Left lung (tissue), 4 donors: ENCODE measurements at regions not wholly inside any gene's neighbourhood (a gene's known extent, or its start where the extent isn't known, plus 50 kb on each side); places are given as distances from the start of the nearest gene placed in this dataset.

Experiments used
- ATAC-seq: fragments of 200-7000 bp; cut with Tn5 transposase; one replicate; pipeline ENCODE4 v1.9.1; 2020; ENCODE audit warnings: moderate library complexity
- DNase-seq, 4 donors: peaks; one replicate each; pipeline ENCODE4 v3.0.0-alpha.2; 2013 to 2020
- H3K27ac ChIP-seq, 2 donors: fragments of 200-600 bp; sonication (generic) in 1 of 2; one replicate each; pipeline versions ENCODE4 v1.5.0 to v1.8.0; 2020 to 2021
- H3K27me3 ChIP-seq, 2 donors: fragments of 200-600 bp; sonication (generic) in 1 of 2; one replicate each; pipeline versions ENCODE4 v1.5.0 to v1.8.0; 2020 to 2021
- H3K36me3 ChIP-seq, 2 donors: fragments of 200-600 bp; sonication (generic) in 1 of 2; one replicate each; pipeline versions ENCODE4 v1.5.0 to v1.8.0; 2020 to 2021
- H3K4me1 ChIP-seq, 2 donors: fragments of 200-600 bp; one replicate each; pipeline ENCODE4 v1.8.0; 2021
- H3K4me3 ChIP-seq, 2 donors: fragments of 200-600 bp; sonication (generic) in 1 of 2; one replicate each; pipeline versions ENCODE4 v1.5.0 to v1.8.0; 2020 to 2021; ENCODE audit warnings: mild to moderate bottlenecking in 1 of 2
- H3K9me3 ChIP-seq, 2 donors: fragments of 200-600 bp; sonication (generic) in 1 of 2; one replicate each; pipeline versions ENCODE4 v1.5.0 to v1.8.0; 2020 to 2021
- intact Hi-C, 2 donors: fragments of 100-400 bp; cut with DNase I; formaldehyde crosslinking; loops; one replicate each; pipeline versions ENCODE4 v1.11.2 to v1.14.2; 2022
- TF ChIP-seq, protein P1 (sequence below), 2 donors: fragments of 200-600 bp; sonication (generic) in 1 of 2; IDR thresholded peaks; one replicate each; pipeline versions ENCODE4 v1.5.0 to v1.8.0; 2021; ENCODE audit warnings: antibody characterized with exemption in 2 of 2
- donor health status: DM: no; HTN: yes; CAD: no.
- donor health status: DM: no; HTN: no; CAD: no.

- no peaks in the 10 kb centered on the region for H3K9me3 ChIP-seq
- no peak overlapping the region for H3K27ac ChIP-seq
- DNase-seq (no peak), ATAC-seq (no peak)
- TF ChIP-seq, protein P1, sequence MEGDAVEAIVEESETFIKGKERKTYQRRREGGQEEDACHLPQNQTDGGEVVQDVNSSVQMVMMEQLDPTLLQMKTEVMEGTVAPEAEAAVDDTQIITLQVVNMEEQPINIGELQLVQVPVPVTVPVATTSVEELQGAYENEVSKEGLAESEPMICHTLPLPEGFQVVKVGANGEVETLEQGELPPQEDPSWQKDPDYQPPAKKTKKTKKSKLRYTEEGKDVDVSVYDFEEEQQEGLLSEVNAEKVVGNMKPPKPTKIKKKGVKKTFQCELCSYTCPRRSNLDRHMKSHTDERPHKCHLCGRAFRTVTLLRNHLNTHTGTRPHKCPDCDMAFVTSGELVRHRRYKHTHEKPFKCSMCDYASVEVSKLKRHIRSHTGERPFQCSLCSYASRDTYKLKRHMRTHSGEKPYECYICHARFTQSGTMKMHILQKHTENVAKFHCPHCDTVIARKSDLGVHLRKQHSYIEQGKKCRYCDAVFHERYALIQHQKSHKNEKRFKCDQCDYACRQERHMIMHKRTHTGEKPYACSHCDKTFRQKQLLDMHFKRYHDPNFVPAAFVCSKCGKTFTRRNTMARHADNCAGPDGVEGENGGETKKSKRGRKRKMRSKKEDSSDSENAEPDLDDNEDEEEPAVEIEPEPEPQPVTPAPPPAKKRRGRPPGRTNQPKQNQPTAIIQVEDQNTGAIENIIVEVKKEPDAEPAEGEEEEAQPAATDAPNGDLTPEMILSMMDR (IDR thresholded peaks at IDR 0.05), result no peak
- H3K27me3 ChIP-seq, result peaks cover 0 to under 1% of the 10 kb centered on the region in 2 donors
- H3K4me3 ChIP-seq, result no peak overlapping the region
- H3K4me1 ChIP-seq, result peaks cover 0 to under 1% of the 10 kb centered on the region in 2 donors
- no peaks in the 10 kb centered on the region for H3K36me3 ChIP-seq
- intact Hi-C loops, result no loop called here
These were observed 597.9 kb downstream of the RNF144B start for GRCh38 chr6:18985061-18985460.

DNA sequence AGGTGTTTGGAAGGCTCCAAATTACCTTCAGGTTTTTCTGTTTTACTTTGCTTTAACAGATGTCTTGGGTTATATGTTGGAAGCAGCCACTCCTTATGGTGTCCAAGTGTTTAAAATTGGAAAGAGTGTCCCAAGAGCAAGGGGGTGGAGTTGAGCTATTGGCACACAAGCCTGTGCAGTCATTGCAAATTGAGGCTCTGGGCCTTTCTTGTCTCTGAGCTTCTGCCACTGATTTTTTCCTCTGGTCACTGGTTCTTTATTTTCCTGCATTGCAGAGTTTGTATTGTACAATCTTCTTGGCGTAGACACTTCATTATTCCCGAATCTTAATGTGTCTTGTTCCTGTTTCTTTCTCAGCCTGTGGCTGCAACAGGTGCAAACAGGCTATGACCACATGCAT is 598.8 kb downstream of the RNF144B start:
- H3K36me3 ChIP-seq, result no peaks in the 10 kb centered on the region

GRCh38 chr6:18988636-18989035 is 601.5 kb downstream of the RNF144B start:
- ATAC-seq (no peak), DNase-seq (no peak)
- peaks cover 0 to 3% of the 10 kb centered on the region in 2 donors for H3K4me1 ChIP-seq
- H3K27me3 ChIP-seq, result peaks cover 0 to 4% of the 10 kb centered on the region in 2 donors
- H3K9me3 ChIP-seq, result no peaks in the 10 kb centered on the region
- TF ChIP-seq, protein P1 (IDR thresholded peaks at IDR 0.05), result no peak
- no peak overlapping the region for H3K4me3 ChIP-seq
- H3K27ac ChIP-seq, result no peak overlapping the region
- intact Hi-C loops, result no loop called here
- H3K36me3 ChIP-seq, result no peaks in the 10 kb centered on the region

More for the DNA sequence above, 598.8 kb downstream of the RNF144B start:
- H3K4me1 ChIP-seq, result peaks cover 0 to 3% of the 10 kb centered on the region in 2 donors
- H3K9me3 ChIP-seq, result no peaks in the 10 kb centered on the region
- H3K4me3 ChIP-seq, result no peak overlapping the region
- no peak overlapping the region for H3K27ac ChIP-seq
- TF ChIP-seq, protein P1 (IDR thresholded peaks at IDR 0.05), result no peak
- peaks cover 0 to 4% of the 10 kb centered on the region in 2 donors for H3K27me3 ChIP-seq
- no peak for ATAC-seq
- intact Hi-C loops, result no loop called here
- DNase-seq, result no peak

GRCh38 chr6:18990059-18990978 is 603.2 kb downstream of the RNF144B start:
- ATAC-seq (peak; percentile 88), DNase-seq (peak; percentile 64 to 86 (median 77))
- intact Hi-C loops, result no loop called here
- TF ChIP-seq, protein P1 (IDR thresholded peaks at IDR 0.05), result peak; percentile 47 to 51
- Histone ChIP-seq H3K4me3 (no peak overlapping the region), H3K27ac (no peak overlapping the region), H3K27me3 (peaks cover 0 to 4% of the 10 kb centered on the region in 2 donors), H3K36me3 (no peaks in the 10 kb centered on the region), H3K4me1 (peaks cover 0 to 3% of the 10 kb centered on the region in 2 donors), H3K9me3 (no peaks in the 10 kb centered on the region)

- no peaks in the 10 kb centered on the region for H3K9me3 ChIP-seq
- ATAC-seq (peak; percentile 99), DNase-seq (no peak)
- no peak overlapping the region for H3K27ac ChIP-seq
- H3K4me1 ChIP-seq, result no peaks in the 10 kb centered on the region
- no peaks in the 10 kb centered on the region for H3K27me3 ChIP-seq
- no peak overlapping the region for H3K4me3 ChIP-seq
- no peaks in the 10 kb centered on the region for H3K36me3 ChIP-seq
- TF ChIP-seq, protein P1 (IDR thresholded peaks at IDR 0.05), result peak; percentile 26 to 41
- intact Hi-C loops, result no loop called here
These were observed 610.3 kb downstream of the RNF144B start for GRCh38 chr6:18997375-18997826.
